B cell (primary cell): ENCODE measurements at regions not wholly inside any gene's neighbourhood (a gene's known extent, or its start where the extent isn't known, plus 50 kb on each side); places are given as distances from the start of the nearest gene placed in this dataset.

Experiments
- ATAC-seq: fragments of 200-7000 bp; cut with Tn5 transposase; one replicate; pipeline ENCODE4 v1.10.0; 2021; ENCODE audit warnings: low read depth, mild to moderate bottlenecking, moderate number of reproducible peaks, moderate library complexity
- CTCF ChIA-PET: fragments of 350-600 bp; sonication (Branson Sonifier 250); formaldehyde crosslinking; loops from one replicate; lab custom pipeline; 2021; ENCODE audit warnings: antibody characterized with exemption, inconsistent platforms; lab: Charles Lee
- POLR2A ChIA-PET: fragments of 350-600 bp; sonication (Branson Sonifier 250); formaldehyde crosslinking; loops from one replicate; lab custom pipeline; 2021; ENCODE audit warnings: antibody characterized with exemption; lab: Charles Lee
- DNase-seq: peaks from one replicate; pipeline ENCODE4 v3.0.0; 2013
- H2AFZ ChIP-seq: 2 replicates; pipeline ENCODE4 v1.6.1; 2012; ENCODE audit warnings: mild to moderate bottlenecking, low read depth, low read length; ENCODE audit not compliant: insufficient read depth, poor library complexity, severe bottlenecking
- H3K27ac ChIP-seq, 2 donors: 1 replicate in 1 of 2; 2 replicates in 1 of 2; pipeline ENCODE4 v1.5.1; 2012 to 2013; ENCODE audit warnings: low read length in 2 of 2, mild to moderate bottlenecking in 2 of 2, moderate library complexity in 1 of 2
- H3K27me3 ChIP-seq, 4 experiments: fragments of 200-600 bp in 1 of 4; sonication (generic) in 1 of 4; replicated peaks in 1 of 4; 1 replicate in 2 of 4; 2 replicates in 2 of 4; pipeline versions ENCODE4 v1.6.1 to v1.7.0; 2013 to 2016; ENCODE audit warnings: low read length in 3 of 4, mild to moderate bottlenecking in 2 of 4, mixed read lengths in 1 of 4, moderate library complexity in 1 of 4; ENCODE audit not compliant: insufficient read depth in 4 of 4, control insufficient read depth in 3 of 4; ENCODE audit errors: control extremely low read depth in 1 of 4
- H3K36me3 ChIP-seq, 2 experiments: replicated peaks in 1 of 2; 1 replicate in 1 of 2; 2 replicates in 1 of 2; pipeline versions ENCODE4 v1.6.1 to v1.7.1; 2013; ENCODE audit warnings: low read length in 1 of 2; ENCODE audit not compliant: insufficient read depth in 2 of 2, control insufficient read depth in 1 of 2; ENCODE audit errors: control extremely low read depth in 1 of 2, extremely low read depth in 1 of 2
- H3K4me1 ChIP-seq, 2 donors: fragments of 200-600 bp in 1 of 2; sonication (generic) in 1 of 2; 1 replicate in 1 of 2; 2 replicates in 1 of 2; pipeline versions ENCODE4 v1.5.1 to v1.6.1; 2013 to 2017; ENCODE audit warnings: low read length in 2 of 2; ENCODE audit not compliant: control insufficient read depth in 2 of 2, insufficient read depth in 2 of 2
- H3K4me2 ChIP-seq: replicated peaks from 2 replicates; pipeline ENCODE3; 2012; ENCODE audit warnings: mild to moderate bottlenecking, low read depth, low read length; ENCODE audit not compliant: poor library complexity, severe bottlenecking
- H3K4me3 ChIP-seq, 5 experiments: fragments of 200-600 bp in 1 of 5; sonication (generic) in 1 of 5; 1 replicate in 3 of 5; 2 replicates in 2 of 5; pipeline versions ENCODE4 v1.5.1 to v1.7.0; 2011 to 2016; ENCODE audit warnings: low read length in 4 of 5, mild to moderate bottlenecking in 4 of 5, low read depth in 2 of 5, control low read depth in 1 of 5, moderate library complexity in 1 of 5; ENCODE audit not compliant: insufficient read depth in 1 of 5; ENCODE audit errors: control extremely low read depth in 1 of 5, extremely low read depth in 1 of 5
- H3K79me2 ChIP-seq: fragments of 200-600 bp; sonication (generic); one replicate; pipeline ENCODE4 v1.6.0; 2016; ENCODE audit warnings: low read length; ENCODE audit not compliant: control insufficient read depth, insufficient read depth
- H3K9ac ChIP-seq: fragments of 200-600 bp; sonication (generic); 2 replicates; pipeline ENCODE4 v1.6.1; 2017; ENCODE audit warnings: mild to moderate bottlenecking, low read length, moderate library complexity
- H3K9me3 ChIP-seq, 3 donors: one replicate each; pipeline versions ENCODE4 v1.6.1 to v1.7.1; 2013; ENCODE audit warnings: low read length in 2 of 3; ENCODE audit not compliant: control insufficient read depth in 2 of 3, insufficient read depth in 1 of 3; ENCODE audit errors: control extremely low read depth in 1 of 3
- H4K20me1 ChIP-seq: 2 replicates; pipeline ENCODE4 v1.6.0; 2012; ENCODE audit warnings: mild to moderate bottlenecking, low read length; ENCODE audit not compliant: insufficient read depth, control insufficient read depth, poor library complexity, severe bottlenecking
- H3K27ac Mint-ChIP-seq: one replicate; pipeline ENCODE4 v1.8.0; 2021; ENCODE audit warnings: mixed read lengths
- H3K27me3 Mint-ChIP-seq: one replicate; pipeline ENCODE4 v1.8.0; 2021; ENCODE audit warnings: mixed read lengths
- H3K4me1 Mint-ChIP-seq: one replicate; pipeline ENCODE4 v1.8.0; 2021; ENCODE audit warnings: mixed read lengths
- H3K4me3 Mint-ChIP-seq: one replicate; pipeline ENCODE4 v1.8.0; 2021; ENCODE audit warnings: mixed read lengths
- H3K9me3 Mint-ChIP-seq: one replicate; pipeline ENCODE4 v1.8.0; 2022; ENCODE audit warnings: mixed read lengths; ENCODE audit not compliant: insufficient read depth
- CTCF ChIP-seq: fragments of 200-600 bp; IDR thresholded peaks from one replicate; pipeline ENCODE4 v1.8.0; 2022; ENCODE audit warnings: antibody characterized with exemption, mild to moderate bottlenecking
- EZH2 ChIP-seq: IDR thresholded peaks from 2 replicates; pipeline ENCODE4 v1.6.1; 2012; ENCODE audit warnings: borderline replicate concordance, low read depth, mild to moderate bottlenecking, moderate library complexity, low read length; ENCODE audit not compliant: insufficient read depth, poor library complexity, severe bottlenecking
- WGBS: methylation state at CpG from one replicate; pipeline ENCODE4 v1.1.5; 2013; ENCODE audit warnings: missing lambda C conversion rate; ENCODE audit not compliant: insufficient coverage; 5-methylcytosine and 5-hydroxymethylcytosine counted together
- intact Hi-C: fragments of 100-400 bp; cut with micrococcal nuclease; formaldehyde crosslinking; loops from one replicate; pipeline ENCODE4 v1.10.0; 2022

- H3K9ac ChIP-seq: no peak overlapping the region
- no peaks in the 10 kb centered on the region for H4K20me1 ChIP-seq
- CTCF ChIA-PET: no interaction called here
These were observed 50.6 kb upstream of the METRNL start for GRCh38 chr17:83028851-83029250.

GRCh38 chr17:83029571-83029970 is 49.8 kb upstream of the METRNL start:
- CTCF ChIA-PET: no interaction called here
- no peaks in the 10 kb centered on the region for H3K27me3 Mint-ChIP-seq

More at GRCh38 chr17:83028851-83029250, 50.6 kb upstream of the METRNL start:
- H3K27ac ChIP-seq: no peak overlapping the region
- Mint-ChIP-seq H3K9me3 (no peaks in the 10 kb centered on the region), H3K4me1 (no peaks in the 10 kb centered on the region), H3K27ac (no peak overlapping the region), H3K4me3 (no peak overlapping the region), H3K27me3 (no peaks in the 10 kb centered on the region)
- no peaks in the 10 kb centered on the region for H3K4me1 ChIP-seq
- ATAC-seq (no peak), DNase-seq (no peak)
- no peak overlapping the region for H2AFZ ChIP-seq
- H3K9me3 ChIP-seq: no peaks in the 10 kb centered on the region
- no peaks in the 10 kb centered on the region for H3K27me3 ChIP-seq
- 91% methylated on average over 14 of the region's 17 CpGs for WGBS
- POLR2A ChIA-PET: no interaction called here
- intact Hi-C loops: no loop called here
- no peak overlapping the region for H3K4me2 ChIP-seq
- no peaks in the 10 kb centered on the region for H3K79me2 ChIP-seq
- H3K4me3 ChIP-seq: no peak overlapping the region
- peaks cover 0 to 3% of the 10 kb centered on the region in 2 experiments for H3K36me3 ChIP-seq
- TF ChIP-seq EZH2 (no peak), CTCF (no peak)

More at GRCh38 chr17:83029571-83029970, 49.8 kb upstream of the METRNL start:
- intact Hi-C loops: no loop called here
- no peak overlapping the region for H3K27ac ChIP-seq
- no peak for TF ChIP-seq EZH2
- no peak for TF ChIP-seq CTCF
- Mint-ChIP-seq H3K9me3 (no peaks in the 10 kb centered on the region), H3K4me3 (no peak overlapping the region), H3K4me1 (no peaks in the 10 kb centered on the region), H3K27ac (no peak overlapping the region)
- H3K4me3 ChIP-seq: no peak overlapping the region
- no peak for DNase-seq
- H3K4me2 ChIP-seq: no peak overlapping the region
- no peaks in the 10 kb centered on the region for H3K9me3 ChIP-seq
- H3K79me2 ChIP-seq: no peaks in the 10 kb centered on the region
- POLR2A ChIA-PET: no interaction called here
- no peaks in the 10 kb centered on the region for H3K4me1 ChIP-seq
- H3K27me3 ChIP-seq: no peaks in the 10 kb centered on the region
- no peak overlapping the region for H2AFZ ChIP-seq
- no peak overlapping the region for H3K9ac ChIP-seq
- WGBS: 93% methylated on average over 15 of the region's 16 CpGs
- no peaks in the 10 kb centered on the region for H4K20me1 ChIP-seq
- peaks cover 0 to 3% of the 10 kb centered on the region in 2 experiments for H3K36me3 ChIP-seq
- no peak for ATAC-seq
